Keratinocyte (primary cell): ENCODE measurements at regions not wholly inside any gene's neighbourhood (a gene's known extent, or its start where the extent isn't known, plus 50 kb on each side); places are given as distances from the start of the nearest gene placed in this dataset.

Experiments used
- DNase-seq: peaks from one replicate; pipeline ENCODE4 v3.0.0-alpha.2; 2011; ENCODE audit warnings: low read depth, missing footprints, low spot score
- FAIRE-seq: peaks from 2 replicates; lab custom pipeline; 2011; peaks lifted over from hg19 to GRCh38; lab: Jason Lieb, UNC
- H2AFZ ChIP-seq: 2 replicates; pipeline ENCODE4 v1.6.0; 2012; ENCODE audit warnings: low read length, control low read depth, inconsistent platforms; ENCODE audit not compliant: control insufficient read depth
- H3K27ac ChIP-seq: 2 replicates; pipeline ENCODE4 v1.5.1; 2011; ENCODE audit warnings: low read length; ENCODE audit not compliant: control insufficient read depth, insufficient read depth
- H3K27me3 ChIP-seq: 3 replicates; pipeline ENCODE4 v1.6.0; 2011; ENCODE audit warnings: low read length; ENCODE audit not compliant: control insufficient read depth, insufficient read depth; ENCODE audit errors: extremely low read depth
- H3K36me3 ChIP-seq, 2 experiments: 2 replicates in 1 of 2; 3 replicates in 1 of 2; pipeline ENCODE4 v1.5.1; 2011; ENCODE audit warnings: low read length in 2 of 2, mild to moderate bottlenecking in 1 of 2; ENCODE audit not compliant: control insufficient read depth in 2 of 2, insufficient read depth in 2 of 2; ENCODE audit errors: extremely low read depth in 1 of 2
- H3K4me1 ChIP-seq: 3 replicates; pipeline ENCODE4 v1.5.1; 2011; ENCODE audit warnings: low read length; ENCODE audit not compliant: control insufficient read depth, insufficient read depth; ENCODE audit errors: extremely low read depth
- H3K4me2 ChIP-seq: 3 replicates; pipeline ENCODE4 v1.6.0; 2011; ENCODE audit warnings: low read depth, low read length; ENCODE audit not compliant: control insufficient read depth, insufficient read depth; ENCODE audit errors: extremely low read depth
- H3K4me3 ChIP-seq, 3 experiments: fragments of 200-600 bp in 1 of 3; sonication (generic) in 1 of 3; 2 replicates in 2 of 3; 3 replicates in 1 of 3; pipeline ENCODE4 v1.5.1; 2011 to 2016; ENCODE audit warnings: low read length in 3 of 3, mild to moderate bottlenecking in 3 of 3, control low read depth in 2 of 3, inconsistent platforms in 1 of 3, low read depth in 1 of 3, mixed read lengths in 1 of 3, mixed run types in 1 of 3, moderate library complexity in 1 of 3; ENCODE audit not compliant: control insufficient read depth in 2 of 3, insufficient read depth in 2 of 3; ENCODE audit errors: extremely low read depth in 1 of 3
- H3K79me2 ChIP-seq: 2 replicates; pipeline ENCODE4 v1.6.0; 2012; ENCODE audit warnings: low read length; ENCODE audit not compliant: control insufficient read depth, insufficient read depth
- H3K9ac ChIP-seq: 3 replicates; pipeline ENCODE4 v1.6.0; 2011; ENCODE audit warnings: low read length; ENCODE audit not compliant: control insufficient read depth, insufficient read depth; ENCODE audit errors: extremely low read depth
- H3K9me1 ChIP-seq: 3 replicates; pipeline ENCODE4 v1.6.0; 2011; ENCODE audit warnings: low read length; ENCODE audit not compliant: control insufficient read depth, insufficient read depth; ENCODE audit errors: extremely low read depth
- H3K9me3 ChIP-seq: 2 replicates; pipeline ENCODE4 v1.5.1; 2012; ENCODE audit warnings: low read depth, low read length; ENCODE audit not compliant: control insufficient read depth
- H4K20me1 ChIP-seq: 3 replicates; pipeline ENCODE4 v1.6.0; 2011; ENCODE audit warnings: low read length; ENCODE audit not compliant: control insufficient read depth, insufficient read depth; ENCODE audit errors: extremely low read depth
- CTCF ChIP-seq, 3 experiments: IDR thresholded peaks in 1 of 3; conservative IDR thresholded peaks in 1 of 3; optimal IDR thresholded peaks in 1 of 3; 2 replicates in 2 of 3; 3 replicates in 1 of 3; pipeline versions ENCODE3 to v1.5.1; 2011; ENCODE audit warnings: low read length in 3 of 3, mild to moderate bottlenecking in 3 of 3, moderate library complexity in 2 of 3, control low read depth in 1 of 3, inconsistent platforms in 1 of 3; ENCODE audit not compliant: insufficient read depth in 2 of 3; ENCODE audit errors: extremely low read depth in 1 of 3
- EZH2 ChIP-seq: IDR thresholded peaks from one replicate; pipeline ENCODE4 v1.6.1; 2012; ENCODE audit warnings: inconsistent platforms, mild to moderate bottlenecking, low read length, moderate library complexity
- dilution Hi-C: fragments of 300-500 bp; cut with MboI; formaldehyde crosslinking; loops from one replicate; pipeline ENCODE4 v1.7.0; 2020; ENCODE audit warnings: low sequenced_read_pairs; ENCODE audit not compliant: extremely low pct_ligation_motif_present

GRCh38 chr13:107743526-107743925 is 471.8 kb downstream of the LIG4 start:
- Histone ChIP-seq H3K9me1 (no peaks in the 10 kb centered on the region), H3K36me3 (no peaks in the 10 kb centered on the region), H3K4me3 (no peak overlapping the region), H3K9me3 (no peaks in the 10 kb centered on the region), H4K20me1 (no peaks in the 10 kb centered on the region), H3K79me2 (no peaks in the 10 kb centered on the region), H2AFZ (no peak overlapping the region), H3K27ac (no peak overlapping the region), H3K4me2 (no peak overlapping the region), H3K4me1 (no peaks in the 10 kb centered on the region), H3K9ac (no peak overlapping the region), H3K27me3 (no peaks in the 10 kb centered on the region)
- dilution Hi-C loops = no loop called here
- no peak for FAIRE-seq
- DNase-seq = no peak
- TF ChIP-seq EZH2 = no peak
- TF ChIP-seq CTCF (optimal IDR thresholded peaks at IDR 0.05 in 1 of 3, IDR thresholded peaks at IDR 0.05 in 1 of 3, conservative IDR thresholded peaks at IDR 0.05 in 1 of 3; ENCODE audit: extremely low read depth in 1 of 3, insufficient read depth in 2 of 3, low read length in 3 of 3) = no peak

- no peaks in the 10 kb centered on the region for H3K9me3 ChIP-seq
- H4K20me1 ChIP-seq = no peaks in the 10 kb centered on the region
- H3K36me3 ChIP-seq = no peaks in the 10 kb centered on the region
- H3K4me3 ChIP-seq = no peak overlapping the region
- dilution Hi-C loops = no loop called here
- TF ChIP-seq CTCF (optimal IDR thresholded peaks at IDR 0.05 in 1 of 3, IDR thresholded peaks at IDR 0.05 in 1 of 3, conservative IDR thresholded peaks at IDR 0.05 in 1 of 3; ENCODE audit: extremely low read depth in 1 of 3, insufficient read depth in 2 of 3, low read length in 3 of 3) = no peak
- no peak for TF ChIP-seq EZH2
- H3K27ac ChIP-seq = no peak overlapping the region
- FAIRE-seq (no peak), DNase-seq (no peak)
- no peak overlapping the region for H3K4me2 ChIP-seq
- no peaks in the 10 kb centered on the region for H3K9me1 ChIP-seq
- no peaks in the 10 kb centered on the region for H3K27me3 ChIP-seq
- no peak overlapping the region for H2AFZ ChIP-seq
- no peaks in the 10 kb centered on the region for H3K79me2 ChIP-seq
- no peaks in the 10 kb centered on the region for H3K4me1 ChIP-seq
- H3K9ac ChIP-seq = no peak overlapping the region
Observed at GRCh38 chr13:107743100-107743499, 472.2 kb downstream of the LIG4 start.
